ENCODE measurements at regions not wholly inside any gene's neighbourhood (a gene's known extent, or its start where the extent isn't known, plus 50 kb on each side); places are given as distances from the start of the nearest gene placed in this dataset.

DNA sequence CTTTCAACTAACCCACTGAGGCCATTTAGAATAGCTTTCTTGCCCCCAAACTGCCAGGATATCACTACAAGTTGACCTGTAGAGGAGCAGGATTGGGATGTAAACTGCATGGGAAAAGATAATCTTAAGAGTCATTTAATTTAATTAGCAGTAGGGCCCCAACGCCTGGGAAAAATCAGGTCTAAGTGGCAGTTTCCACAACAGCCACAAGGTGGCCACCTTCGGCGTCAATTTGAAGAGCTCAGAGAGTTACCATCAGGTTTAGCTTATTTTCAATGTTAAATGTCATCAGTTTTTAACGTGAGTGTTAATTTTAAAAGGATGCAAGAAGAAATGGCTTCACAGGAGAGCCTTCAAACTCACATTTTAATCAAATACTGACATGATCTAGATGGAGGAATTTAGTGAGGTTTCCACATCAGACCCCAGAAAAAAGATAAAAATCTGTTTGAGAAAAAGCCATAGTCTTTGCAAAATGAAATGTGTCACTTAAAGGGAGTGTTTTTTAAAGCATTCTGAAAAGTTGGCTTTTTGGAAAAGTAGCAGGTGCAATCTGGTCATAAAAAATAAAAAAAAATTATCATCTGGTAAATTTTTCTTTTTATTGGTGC is 77.3 kb upstream of the UPP2 start:
- WGBS (ENCODE audit: missing lambda C conversion rate), result under 1% methylated on average over 4 of the region's 4 CpGs
- ATAC-seq, result peak; percentile 59 to 89; a peak in 3 of 6 replicates
- ChIA-PET POLR2A (interaction anchor here (0.6 kb wide), 1 partner anchor 452 kb away, joined by 3 read pairs; no protein-coding TSS in a partner anchor), CTCF (interaction anchor here (0.7 to 13.9 kb wide), 23 partner anchors 10 to 743 kb away, joined by 3 to 254 read pairs (median 4); no protein-coding TSS in a partner anchor)
- TF ChIP-seq NFE2L2 (conservative IDR thresholded peaks at IDR 0.05; ENCODE audit: low read length) (no peak), RAD21 (conservative IDR thresholded peaks at IDR 0.05 in 1 of 2, IDR thresholded peaks at IDR 0.05 in 1 of 2) (peak; percentile 77 to 78), SMC3 (IDR thresholded peaks at IDR 0.05) (peak; percentile 82), PHF8 (IDR thresholded peaks at IDR 0.05; ENCODE audit: borderline replicate concordance, low read depth) (no peak)
- TF ChIP-seq, protein P1, sequence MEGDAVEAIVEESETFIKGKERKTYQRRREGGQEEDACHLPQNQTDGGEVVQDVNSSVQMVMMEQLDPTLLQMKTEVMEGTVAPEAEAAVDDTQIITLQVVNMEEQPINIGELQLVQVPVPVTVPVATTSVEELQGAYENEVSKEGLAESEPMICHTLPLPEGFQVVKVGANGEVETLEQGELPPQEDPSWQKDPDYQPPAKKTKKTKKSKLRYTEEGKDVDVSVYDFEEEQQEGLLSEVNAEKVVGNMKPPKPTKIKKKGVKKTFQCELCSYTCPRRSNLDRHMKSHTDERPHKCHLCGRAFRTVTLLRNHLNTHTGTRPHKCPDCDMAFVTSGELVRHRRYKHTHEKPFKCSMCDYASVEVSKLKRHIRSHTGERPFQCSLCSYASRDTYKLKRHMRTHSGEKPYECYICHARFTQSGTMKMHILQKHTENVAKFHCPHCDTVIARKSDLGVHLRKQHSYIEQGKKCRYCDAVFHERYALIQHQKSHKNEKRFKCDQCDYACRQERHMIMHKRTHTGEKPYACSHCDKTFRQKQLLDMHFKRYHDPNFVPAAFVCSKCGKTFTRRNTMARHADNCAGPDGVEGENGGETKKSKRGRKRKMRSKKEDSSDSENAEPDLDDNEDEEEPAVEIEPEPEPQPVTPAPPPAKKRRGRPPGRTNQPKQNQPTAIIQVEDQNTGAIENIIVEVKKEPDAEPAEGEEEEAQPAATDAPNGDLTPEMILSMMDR (IDR thresholded peaks at IDR 0.05), result peak; percentile 81
- no peaks in the 10 kb centered on the region for H3K4me1 ChIP-seq
- FAIRE-seq, result no peak
- no peak overlapping the region for H3K27ac ChIP-seq
- peak; percentile 18 to 39 for DNase-seq (ENCODE audit: low read depth in 1 of 2, low spot score in 1 of 2)
- H3K4me3 ChIP-seq, result no peak overlapping the region
- H3K4me2 ChIP-seq, result no peak overlapping the region
- H3K9me3 ChIP-seq, result no peaks in the 10 kb centered on the region

DNA sequence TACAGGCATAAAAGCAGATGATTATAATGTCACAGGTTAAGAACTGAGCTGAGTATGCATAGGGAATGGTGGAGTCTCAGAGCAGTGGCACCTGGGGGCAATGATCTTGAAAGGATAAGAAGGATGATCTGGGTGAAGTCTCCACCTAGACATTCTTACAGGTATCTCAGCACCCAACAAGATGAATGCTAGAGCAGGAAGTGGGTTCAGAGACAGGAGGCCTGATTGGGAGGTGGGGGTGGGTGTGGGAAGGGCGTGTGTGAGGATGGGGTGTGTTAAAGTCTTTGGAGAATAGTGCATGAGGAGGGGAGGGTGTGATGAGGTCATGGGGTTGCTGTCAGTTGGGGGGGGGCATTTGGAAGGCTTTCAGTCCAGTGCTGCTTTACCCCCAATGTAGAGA is 78.8 kb upstream of the UPP2 start:
- no peaks in the 10 kb centered on the region for H3K4me1 ChIP-seq
- TF ChIP-seq MAZ (IDR thresholded peaks at IDR 0.05; ENCODE audit: borderline replicate concordance, low read depth, low read length), result no peak
- TF ChIP-seq ELK1 (IDR thresholded peaks at IDR 0.05; ENCODE audit: low read depth, low read length), result no peak
- no peak for TF ChIP-seq E2F6 (IDR thresholded peaks at IDR 0.05; ENCODE audit: borderline replicate concordance, low read depth)
- no peak for TF ChIP-seq RAD21 (conservative IDR thresholded peaks at IDR 0.05 in 1 of 2, IDR thresholded peaks at IDR 0.05 in 1 of 2)
- TF ChIP-seq RNF2 (IDR thresholded peaks at IDR 0.05; ENCODE audit: borderline replicate concordance, low read depth), result no peak
- TF ChIP-seq ZFP36 (IDR thresholded peaks at IDR 0.05; ENCODE audit: borderline replicate concordance, partially characterized antibody), result no peak
- TF ChIP-seq, protein P1 (IDR thresholded peaks at IDR 0.05), result no peak
- TF ChIP-seq ESRRA (IDR thresholded peaks at IDR 0.05; ENCODE audit: borderline replicate concordance, low read length), result no peak
- no peak for TF ChIP-seq CHD2 (IDR thresholded peaks at IDR 0.05; ENCODE audit: low read length, partially characterized antibody)
- TF ChIP-seq, protein P2, sequence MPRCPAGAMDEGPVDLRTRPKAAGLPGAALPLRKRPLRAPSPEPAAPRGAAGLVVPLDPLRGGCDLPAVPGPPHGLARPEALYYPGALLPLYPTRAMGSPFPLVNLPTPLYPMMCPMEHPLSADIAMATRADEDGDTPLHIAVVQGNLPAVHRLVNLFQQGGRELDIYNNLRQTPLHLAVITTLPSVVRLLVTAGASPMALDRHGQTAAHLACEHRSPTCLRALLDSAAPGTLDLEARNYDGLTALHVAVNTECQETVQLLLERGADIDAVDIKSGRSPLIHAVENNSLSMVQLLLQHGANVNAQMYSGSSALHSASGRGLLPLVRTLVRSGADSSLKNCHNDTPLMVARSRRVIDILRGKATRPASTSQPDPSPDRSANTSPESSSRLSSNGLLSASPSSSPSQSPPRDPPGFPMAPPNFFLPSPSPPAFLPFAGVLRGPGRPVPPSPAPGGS (IDR thresholded peaks at IDR 0.05), result no peak
- no peak for TF ChIP-seq KDM1A (IDR thresholded peaks at IDR 0.05; ENCODE audit: low read depth)
- TF ChIP-seq HDAC2 (IDR thresholded peaks at IDR 0.05), result no peak
- TF ChIP-seq ZC3H11A (IDR thresholded peaks at IDR 0.05), result no peak
- no peak for TF ChIP-seq MYC (IDR thresholded peaks at IDR 0.05; ENCODE audit: borderline replicate concordance, low read length)
- no peak for TF ChIP-seq SMC3 (IDR thresholded peaks at IDR 0.05)
- FAIRE-seq (no peak), DNase-seq (ENCODE audit: low read depth in 1 of 2, low spot score in 1 of 2) (no peak), ATAC-seq (no peak)
- no CpG with 5 or more reads among the region's 1 CpG for WGBS (ENCODE audit: missing lambda C conversion rate)
- no peaks in the 10 kb centered on the region for H3K9me3 ChIP-seq
- H3K4me3 ChIP-seq, result no peak overlapping the region
- ChIA-PET CTCF (interaction anchor here (1.0 to 13.9 kb wide), 5 partner anchors 9 to 727 kb away, joined by 3 to 254 read pairs (median 5); no protein-coding TSS in a partner anchor), POLR2A (no interaction called here)
- no peak overlapping the region for H3K4me2 ChIP-seq
- no peak overlapping the region for H3K27ac ChIP-seq
